ACHN (cell line): ENCODE measurements at regions not wholly inside any gene's neighbourhood (a gene's known extent, or its start where the extent isn't known, plus 50 kb on each side); places are given as distances from the start of the nearest gene placed in this dataset.

Experiments
- DNase-seq: peaks from one replicate; pipeline ENCODE4 v3.0.0-alpha.2; 2015
- in situ Hi-C: cut with HindIII; loops from 2 replicates; pipeline ENCODE4 v1.10.0; 2017; ENCODE audit warnings: low sequenced_read_pairs, low pct_ligation_motif_present, low pct_unique_long_range_greater_than_20kb

DNA sequence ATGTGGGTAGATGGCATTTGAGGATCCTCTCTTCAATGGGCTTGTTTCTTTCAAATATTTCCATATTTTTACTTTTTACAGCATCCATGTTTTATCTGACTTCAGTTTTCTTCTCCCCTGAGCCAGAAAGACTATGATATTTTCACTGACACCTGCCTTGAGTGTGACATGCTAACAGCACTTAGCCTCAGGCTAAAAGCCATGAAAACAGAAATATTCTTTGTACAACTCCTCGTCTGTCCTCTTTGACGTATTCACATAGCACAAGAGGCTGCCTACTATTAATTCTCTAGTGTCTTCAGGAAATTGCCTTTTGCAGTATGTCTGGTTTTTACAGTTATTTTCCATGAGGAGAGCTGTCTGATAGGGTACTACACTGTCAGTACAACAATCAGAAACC lies 215.0 kb downstream of the MAD2L1 start:
- in situ Hi-C loops = no loop called here
- no peak for DNase-seq

DNA sequence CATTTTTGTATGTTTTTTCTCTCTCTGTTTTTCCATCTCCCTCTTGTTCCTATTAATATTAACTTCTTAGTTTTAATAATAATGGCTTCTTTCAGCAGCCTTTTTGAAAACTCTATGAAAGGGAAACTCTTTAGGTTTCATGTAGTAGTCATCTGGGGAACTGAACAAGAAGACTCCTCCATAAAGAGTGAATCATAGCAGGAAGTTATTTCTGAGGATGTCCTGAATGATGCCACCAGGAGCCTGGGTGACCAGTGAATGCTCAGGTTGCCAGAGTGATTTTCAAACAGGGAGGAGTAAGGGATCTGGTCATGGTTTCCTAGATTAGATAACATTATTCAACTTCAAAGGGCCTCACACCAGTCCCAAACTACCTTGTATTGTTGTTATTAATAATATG lies 212.8 kb upstream of the PDE5A start:
- in situ Hi-C loops = no loop called here
- DNase-seq = no peak

DNA sequence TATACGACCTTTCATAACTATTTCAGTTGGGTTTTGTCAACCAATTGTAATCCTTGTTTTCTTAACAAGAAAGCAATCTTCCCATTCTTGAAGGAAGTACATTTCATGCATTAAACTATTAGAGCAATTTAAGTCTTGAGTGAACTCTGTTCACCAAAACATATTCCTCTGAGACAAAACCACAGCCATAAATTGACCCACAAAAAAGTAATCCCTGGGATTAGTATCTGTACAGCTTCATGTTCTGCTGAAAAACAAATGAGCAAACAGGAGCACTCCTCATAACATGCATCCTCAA lies 207.0 kb upstream of the PDE5A start:
- no peak for DNase-seq

DNA sequence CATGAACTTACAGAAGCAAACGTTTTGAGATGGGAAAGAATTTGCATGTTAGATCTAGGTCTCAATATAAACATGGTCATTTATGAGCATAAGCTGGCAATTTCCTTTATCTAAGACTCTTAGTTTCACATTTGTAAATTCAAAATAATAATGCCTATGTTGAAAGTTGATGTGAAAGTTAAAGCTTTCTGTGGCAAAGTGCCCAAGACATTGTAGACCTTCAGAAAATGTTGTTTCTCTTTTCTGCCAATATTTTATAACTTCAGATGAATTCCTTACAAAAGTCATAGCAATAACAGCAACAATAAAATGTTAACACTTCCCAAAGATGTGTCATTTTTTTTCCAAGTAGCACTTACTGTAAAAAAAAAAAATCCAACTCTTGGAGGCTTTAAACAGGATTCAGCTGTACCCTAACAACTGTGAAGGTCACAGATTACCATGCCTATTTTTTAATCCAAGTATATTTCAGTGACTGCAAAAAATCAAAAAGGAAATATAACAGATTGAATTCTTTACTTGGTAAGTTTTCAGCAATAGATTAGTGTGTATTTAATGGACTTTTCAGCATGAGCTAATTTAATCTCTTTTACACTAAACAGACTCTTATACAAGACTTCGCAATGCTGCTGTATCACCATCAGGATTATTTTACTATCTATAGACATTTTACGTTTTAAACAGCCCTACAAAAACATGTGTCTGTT lies 206.5 kb upstream of the PDE5A start:
- in situ Hi-C loops = no loop called here
- DNase-seq = no peak

More for the DNA sequence above, 207.0 kb upstream of the PDE5A start:
- in situ Hi-C loops = no loop called here

DNA sequence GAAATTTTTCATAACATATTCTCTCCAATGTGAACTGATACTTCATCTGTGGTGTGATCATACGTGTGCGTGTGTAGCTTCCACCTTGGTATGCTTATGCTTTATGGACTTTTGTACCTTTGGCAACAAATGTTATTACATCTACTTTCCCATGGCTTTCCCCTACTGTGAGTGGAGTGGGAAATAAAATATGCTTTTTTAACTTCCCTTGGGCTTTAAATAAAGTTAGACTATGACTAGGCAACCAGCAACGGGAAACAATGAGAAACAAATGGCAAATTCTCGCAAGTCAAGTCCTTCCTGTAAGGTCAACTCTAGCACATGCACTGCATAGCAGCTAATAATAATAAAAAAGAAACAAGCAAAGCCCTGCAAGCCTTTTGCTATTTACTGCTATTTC lies 205.0 kb upstream of the PDE5A start:
- no peak for DNase-seq
- in situ Hi-C loops = no loop called here

DNA sequence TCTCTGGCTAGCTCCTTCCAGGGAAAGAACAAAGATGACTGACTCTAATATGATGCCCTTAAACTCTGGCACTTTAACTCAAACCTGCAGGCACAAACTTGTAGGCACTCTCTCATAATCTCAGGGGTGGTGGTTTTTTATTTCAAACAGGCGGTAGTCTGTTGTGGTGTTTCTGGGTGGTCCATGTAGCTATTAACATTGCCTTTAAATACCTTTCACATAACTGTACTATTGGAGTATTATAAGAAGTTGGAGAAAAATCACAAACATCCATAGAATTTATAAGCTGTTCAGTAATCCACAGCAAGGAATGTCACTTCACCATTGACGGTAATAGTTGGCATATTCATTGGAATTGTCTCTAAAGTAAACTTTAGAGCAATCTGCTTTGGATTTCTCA lies 204.2 kb upstream of the PDE5A start:
- DNase-seq = no peak
- in situ Hi-C loops = no loop called here

DNA sequence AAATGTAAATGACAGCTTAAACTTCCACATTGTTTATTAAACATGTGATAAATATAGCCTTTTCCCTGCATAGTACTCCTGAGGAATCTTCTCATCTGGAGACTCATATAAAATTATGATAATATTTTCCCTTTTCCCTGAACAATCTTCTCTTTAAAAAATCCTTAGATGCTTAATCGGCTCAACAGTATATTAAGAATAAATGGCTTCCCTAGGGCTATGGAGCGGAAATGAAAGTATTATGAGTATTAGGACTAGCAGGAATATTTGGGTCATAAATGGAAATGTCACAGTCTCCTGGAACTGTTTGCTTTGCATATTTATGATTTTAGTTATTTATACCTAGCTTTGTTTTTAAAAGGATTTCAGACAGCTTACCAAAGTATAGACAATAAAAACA lies 200.7 kb upstream of the PDE5A start:
- in situ Hi-C loops = no loop called here
- DNase-seq = no peak

DNA sequence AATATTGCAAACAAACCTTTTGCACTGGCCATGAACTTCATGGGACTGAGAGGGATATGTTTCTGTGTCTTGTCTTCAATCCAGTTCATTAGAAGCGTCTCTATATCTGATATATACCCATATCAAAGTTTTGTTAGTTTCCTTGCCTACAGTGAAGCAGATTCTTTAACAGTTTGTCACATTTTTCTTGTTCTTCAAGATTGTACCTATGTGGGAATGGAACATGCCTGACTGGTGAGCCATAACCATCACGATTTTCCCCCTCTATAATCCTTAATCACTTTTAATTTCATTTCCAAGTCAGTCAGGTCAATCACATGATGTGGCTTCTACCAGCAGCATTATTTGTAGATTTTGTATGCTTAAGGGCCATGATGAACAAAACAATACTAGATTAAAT lies 197.1 kb upstream of the PDE5A start:
- DNase-seq = no peak
- in situ Hi-C loops = no loop called here

DNA sequence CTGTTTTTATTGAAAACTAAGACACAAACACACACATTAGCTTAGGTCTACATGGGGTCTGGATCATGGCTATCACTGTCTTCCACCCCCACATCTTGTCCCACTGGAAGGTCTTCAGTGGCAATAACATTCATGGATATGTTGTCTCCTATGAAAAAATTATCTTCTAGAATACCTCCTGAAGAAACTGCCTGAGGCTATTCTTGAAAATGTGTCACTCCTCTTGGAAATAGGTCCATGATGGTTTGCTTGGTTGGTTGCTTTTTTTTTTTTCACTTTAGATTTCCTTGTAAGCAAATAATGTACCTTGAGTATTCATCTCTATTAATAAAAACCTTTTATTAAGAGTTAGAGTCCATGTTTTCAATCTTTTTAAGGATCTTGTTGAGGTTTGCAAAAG lies 195.3 kb upstream of the PDE5A start:
- in situ Hi-C loops = no loop called here
- no peak for DNase-seq

DNA sequence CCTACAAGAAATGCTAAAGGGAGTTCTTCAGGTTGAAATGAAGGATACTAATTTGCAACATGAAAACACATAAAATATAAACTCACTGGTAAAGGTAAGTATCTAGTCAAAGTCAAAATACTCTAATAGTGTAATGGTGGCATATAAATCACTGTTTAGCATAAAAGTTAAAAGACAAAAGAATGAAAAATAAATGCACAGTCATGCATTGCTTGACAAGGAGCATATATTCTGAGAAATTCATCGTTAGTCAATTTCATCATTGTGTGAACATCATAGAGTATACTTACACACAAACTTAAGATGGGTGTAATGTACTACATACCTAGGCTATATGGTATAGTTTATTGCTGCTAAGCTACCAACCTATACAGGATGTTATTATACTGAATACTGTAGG lies 194.4 kb upstream of the PDE5A start:
- no peak for DNase-seq

DNA sequence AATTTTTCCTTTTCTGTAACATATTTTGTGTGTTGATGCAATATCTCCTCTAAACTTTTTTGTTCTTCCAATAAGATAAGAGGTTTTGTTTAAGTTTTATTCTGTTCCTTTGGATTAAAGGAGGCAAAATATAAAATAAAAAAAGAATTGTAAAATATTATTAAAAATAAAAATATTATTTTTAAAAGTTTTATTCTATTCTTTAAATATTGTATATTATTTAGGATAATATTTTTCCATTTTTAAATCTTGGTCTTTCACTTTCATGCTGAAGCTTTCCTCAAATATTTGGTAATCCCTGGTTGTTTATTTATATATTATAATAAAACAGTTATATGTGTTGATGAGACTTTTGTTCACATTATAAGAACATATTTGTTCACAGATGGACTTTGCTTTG lies 187.9 kb upstream of the PDE5A start:
- DNase-seq = no peak
- in situ Hi-C loops = no loop called here

More for the DNA sequence above, 194.4 kb upstream of the PDE5A start:
- in situ Hi-C loops = no loop called here

DNA sequence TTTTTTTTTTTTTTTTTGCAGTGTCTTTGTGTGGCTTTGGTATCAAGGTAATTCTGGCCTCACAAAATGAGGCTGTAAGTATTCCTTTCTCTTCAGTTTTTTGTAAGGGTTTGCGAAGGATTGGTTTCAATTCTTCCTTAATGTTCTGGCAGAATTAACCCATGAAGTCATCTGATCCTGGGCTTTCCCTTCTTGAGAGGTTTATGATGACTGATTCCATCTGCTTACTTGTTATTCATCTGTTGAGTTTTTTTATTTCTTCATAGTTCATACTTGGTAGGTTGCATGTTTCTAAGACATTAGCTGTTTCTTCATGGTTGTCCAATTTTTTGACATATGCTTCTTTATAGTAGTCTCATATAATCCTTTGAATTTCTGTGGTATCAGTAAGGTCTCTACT lies 181.4 kb upstream of the PDE5A start:
- in situ Hi-C loops = no loop called here

DNA sequence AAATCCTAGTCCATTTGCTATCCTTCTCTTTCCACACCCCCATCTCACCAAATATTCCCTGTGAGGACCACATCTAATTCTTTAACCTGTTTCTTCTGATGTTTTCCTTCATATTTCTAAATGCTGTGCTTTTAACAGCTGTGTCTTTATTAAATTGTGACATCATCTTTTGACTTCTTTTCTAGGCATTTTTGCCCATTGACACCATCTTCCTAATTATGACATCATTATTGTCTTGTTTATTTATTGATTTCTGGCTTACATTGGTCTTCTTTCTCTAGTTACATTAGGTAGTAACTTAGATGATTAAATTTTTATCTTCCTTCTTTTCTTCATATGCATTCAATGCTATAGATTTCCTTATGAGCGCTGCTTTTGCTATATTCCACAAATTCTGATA lies 175.8 kb upstream of the PDE5A start:
- in situ Hi-C loops = no loop called here
- DNase-seq = no peak

More for the DNA sequence above, 181.4 kb upstream of the PDE5A start:
- DNase-seq = no peak

DNA sequence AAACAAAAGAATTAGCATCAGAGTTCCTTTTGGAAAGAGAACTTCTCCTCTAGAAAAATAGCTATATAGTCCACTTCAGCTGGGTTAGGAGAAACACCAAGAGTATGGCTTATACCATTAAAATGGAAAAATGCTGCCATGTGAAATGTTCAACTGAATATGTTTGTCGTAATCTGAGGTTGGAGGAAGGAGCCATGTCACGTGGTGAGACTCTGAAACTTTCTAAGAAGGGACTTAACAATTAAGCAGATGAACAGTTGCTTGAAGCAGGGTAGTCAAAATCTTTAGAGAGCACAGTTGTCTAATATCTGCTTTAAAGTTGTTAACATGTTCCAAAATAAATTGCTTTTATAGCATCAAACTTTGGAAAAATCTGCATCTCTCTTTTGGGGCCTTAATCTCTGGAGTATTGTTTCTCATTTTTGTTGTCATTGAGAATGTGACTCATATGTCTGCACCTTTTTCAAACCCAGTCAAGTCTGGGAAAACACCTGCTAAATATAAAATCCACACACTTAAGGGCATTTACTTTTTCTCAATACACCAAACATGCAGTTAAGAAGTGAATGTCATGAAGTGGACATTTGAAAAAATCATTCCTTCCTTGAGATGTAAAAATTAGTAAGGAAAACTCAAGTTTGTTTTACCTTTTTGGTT lies 168.8 kb upstream of the PDE5A start:
- DNase-seq = no peak
- in situ Hi-C loops = no loop called here

DNA sequence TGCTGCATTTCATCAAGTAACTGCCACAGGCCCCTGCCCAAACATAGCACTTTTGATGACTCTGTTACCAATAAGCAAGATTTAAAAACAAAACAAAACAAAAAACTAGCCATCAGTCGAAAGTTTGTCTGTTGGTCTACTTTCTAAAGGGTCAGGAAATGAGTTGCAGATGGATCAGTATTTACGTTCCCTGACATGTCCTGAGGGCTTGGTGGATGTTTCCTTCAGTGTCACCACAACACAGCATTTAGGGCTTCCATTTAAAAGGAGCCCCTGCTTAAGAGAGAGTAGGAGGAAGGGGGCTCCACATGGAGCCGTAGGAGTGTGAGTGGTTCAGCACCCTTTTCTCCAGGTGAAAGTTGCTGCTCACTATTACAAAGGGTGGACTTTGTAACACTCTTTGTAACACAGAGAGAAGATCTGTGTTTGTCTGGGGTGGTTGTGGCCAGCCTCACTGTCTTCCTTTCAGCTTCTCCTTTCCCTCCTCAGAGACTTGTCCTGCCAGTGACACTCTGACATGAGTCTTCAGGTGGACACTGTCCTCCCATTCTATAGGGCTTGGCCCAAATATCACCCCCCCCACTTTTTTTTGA lies 167.5 kb upstream of the PDE5A start:
- in situ Hi-C loops = no loop called here

DNA sequence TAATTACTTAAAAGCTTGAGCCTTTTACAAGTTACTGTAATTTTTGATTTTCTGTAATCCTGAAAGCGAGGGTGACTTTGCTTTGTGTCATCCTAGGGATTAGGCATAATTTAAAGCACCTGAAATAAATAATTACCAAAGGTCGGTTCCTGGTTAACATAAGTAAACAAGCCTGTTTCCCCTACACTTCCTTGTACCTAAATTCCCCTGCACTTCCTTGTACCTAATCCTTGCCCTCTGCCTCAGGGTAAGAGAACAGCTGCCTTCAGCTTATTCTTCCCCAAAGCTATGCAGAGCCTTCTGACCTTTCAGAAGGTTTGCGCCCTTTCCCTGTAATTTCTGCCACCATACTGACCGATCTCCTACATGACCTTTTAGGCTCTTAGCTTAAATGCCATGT lies 166.1 kb upstream of the PDE5A start:
- in situ Hi-C loops = no loop called here
- no peak for DNase-seq

More for the DNA sequence above, 167.5 kb upstream of the PDE5A start:
- no peak for DNase-seq

DNA sequence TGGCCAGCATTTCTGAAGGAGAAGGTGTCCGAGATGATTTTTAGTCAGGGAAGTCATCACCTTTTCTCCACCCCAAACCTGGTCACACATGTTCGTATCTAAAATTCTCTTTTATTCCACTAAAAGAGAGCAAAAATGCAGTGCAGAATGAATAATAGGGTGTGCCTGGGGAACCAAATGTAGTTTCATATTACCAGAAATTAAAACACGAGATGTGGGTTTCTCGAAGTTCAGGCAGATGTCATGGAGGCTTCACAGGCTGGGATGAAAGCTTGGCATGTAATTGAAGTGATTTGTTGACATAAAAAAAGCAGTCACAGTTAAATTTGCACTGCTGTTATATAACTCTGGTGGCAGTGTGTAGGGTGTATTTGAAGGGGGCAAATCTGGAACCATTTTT lies 165.5 kb upstream of the PDE5A start:
- in situ Hi-C loops = no loop called here
- DNase-seq = no peak

DNA sequence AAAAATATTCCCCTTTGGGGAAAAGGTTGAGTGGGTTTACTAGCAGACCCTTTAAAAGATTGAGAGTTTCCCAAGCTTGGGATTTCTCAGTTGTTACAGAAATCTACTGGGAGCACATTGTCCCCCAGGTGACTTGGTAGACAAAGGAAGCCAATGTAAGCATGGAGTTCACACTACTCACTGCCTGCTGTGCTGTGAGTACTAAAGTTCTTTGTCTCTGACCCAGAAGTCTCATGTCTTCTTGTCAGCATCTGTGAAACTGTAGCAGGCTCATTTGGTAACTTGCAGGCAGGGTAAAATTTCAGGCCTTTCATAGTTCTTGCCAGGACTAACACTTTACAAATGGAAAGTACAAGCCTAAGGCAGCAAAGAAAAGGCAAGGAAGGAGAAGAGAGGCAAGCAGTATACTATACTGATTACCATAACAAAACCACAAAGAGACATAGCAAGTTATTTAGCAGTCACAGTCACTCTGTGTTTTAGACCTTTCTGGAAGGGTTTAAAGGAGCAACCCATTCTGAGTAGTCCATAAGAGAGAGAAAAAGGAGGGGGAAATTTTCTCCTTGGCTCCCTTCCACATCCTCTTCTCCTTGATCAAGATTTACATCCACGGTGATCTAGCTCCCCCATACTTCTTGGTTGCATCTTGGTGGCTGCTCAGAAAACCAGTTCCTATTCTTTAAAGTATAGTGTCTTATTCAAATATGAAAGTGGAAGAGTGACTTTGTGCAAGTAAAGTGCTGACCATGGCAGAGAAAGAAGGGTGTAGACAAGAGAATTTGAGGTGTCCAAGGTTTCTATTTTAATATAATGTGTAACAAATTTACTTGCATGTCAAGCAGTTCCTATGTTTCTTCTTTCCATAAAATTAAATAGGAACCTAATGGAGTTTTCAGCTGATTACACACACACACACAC lies 160.0 kb upstream of the PDE5A start:
- no peak for DNase-seq

DNA sequence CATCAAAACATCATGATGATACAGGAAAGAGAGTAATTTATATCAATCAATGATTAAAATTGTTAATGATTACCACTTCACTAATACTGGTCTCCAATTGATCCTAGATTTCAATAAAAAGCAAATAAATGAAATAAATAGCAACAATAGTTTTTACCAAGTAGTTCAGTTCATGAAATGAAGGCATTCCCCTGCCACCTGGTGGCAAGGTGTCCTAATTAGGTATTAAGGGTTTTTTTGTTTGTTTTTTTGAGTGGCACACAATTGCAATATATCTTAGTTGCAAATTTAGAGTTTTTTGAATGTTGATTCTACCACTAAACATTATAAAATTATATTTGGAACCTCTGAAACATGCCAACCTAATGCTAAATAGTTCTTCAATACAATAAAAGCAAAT lies 157.4 kb upstream of the PDE5A start:
- in situ Hi-C loops = no loop called here
- DNase-seq = peak; percentile 15

More for the DNA sequence above, 160.0 kb upstream of the PDE5A start:
- in situ Hi-C loops = no loop called here
